ENCODE measurements at regions not wholly inside any gene's neighbourhood (a gene's known extent, or its start where the extent isn't known, plus 50 kb on each side); places are given as distances from the start of the nearest gene placed in this dataset.

GRCh38 chr6:9647071-9647445 lies 767.8 kb downstream of the TFAP2A start:
- TF ChIP-seq TEAD4 (IDR thresholded peaks at IDR 0.05): no peak
- no peak for TF ChIP-seq CREB1 (IDR thresholded peaks at IDR 0.05; ENCODE audit: low read depth)
- TF ChIP-seq USF1 (IDR thresholded peaks at IDR 0.05): no peak
- TF ChIP-seq REST (IDR thresholded peaks at IDR 0.05; ENCODE audit: low read depth): no peak
- no peak for TF ChIP-seq NFIC (IDR thresholded peaks at IDR 0.05)
- no peak for TF ChIP-seq EP300 (IDR thresholded peaks at IDR 0.05; ENCODE audit: borderline replicate concordance)
- TF ChIP-seq YY1 (IDR thresholded peaks at IDR 0.05; ENCODE audit: low read depth): no peak
- TF ChIP-seq MAX (IDR thresholded peaks at IDR 0.05): no peak

DNA sequence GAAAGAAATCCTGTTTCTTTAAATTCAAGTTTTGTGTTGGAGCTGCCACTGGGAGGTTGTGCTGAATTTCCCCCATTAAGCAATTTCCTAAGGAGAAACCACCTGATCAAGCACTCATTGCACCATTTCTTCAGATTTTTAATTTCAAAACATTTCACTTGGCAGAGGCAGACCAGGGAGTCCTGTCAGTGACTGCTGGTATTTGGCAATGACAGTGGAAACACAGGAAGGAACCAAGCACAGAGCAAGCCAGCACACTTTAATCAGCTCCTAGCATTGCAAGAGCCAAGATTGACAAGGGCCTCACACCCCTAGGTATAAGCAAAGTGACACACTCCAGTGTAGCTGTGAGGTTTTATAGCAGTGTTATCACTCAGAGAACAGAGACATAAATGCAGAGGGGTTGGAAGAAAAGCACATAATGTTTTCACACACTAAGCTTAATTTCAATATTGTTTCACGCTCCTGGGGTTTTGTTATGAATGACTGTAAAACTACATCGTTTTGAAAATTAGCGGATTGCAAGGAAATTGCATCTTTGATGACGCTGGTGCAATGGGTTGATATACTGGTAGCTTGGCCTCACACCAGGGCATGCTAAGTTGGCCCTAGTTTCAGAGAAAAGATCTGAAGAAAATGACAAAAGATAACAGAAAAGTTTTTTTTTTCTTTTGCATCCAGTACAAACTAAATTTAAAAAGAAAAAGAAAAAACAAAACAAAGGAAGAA lies 768.4 kb downstream of the TFAP2A start:
- TF ChIP-seq TCF12 (IDR thresholded peaks at IDR 0.05; ENCODE audit: low read depth) (no peak), MAX (IDR thresholded peaks at IDR 0.05) (no peak), EGR1 (IDR thresholded peaks at IDR 0.05) (no peak), CREB1 (IDR thresholded peaks at IDR 0.05; ENCODE audit: low read depth) (no peak)

GRCh38 chr6:9638861-9639260 lies 776.0 kb downstream of the TFAP2A start:
- TF ChIP-seq EGR1 (IDR thresholded peaks at IDR 0.05) (no peak), NFIC (IDR thresholded peaks at IDR 0.05) (no peak), EP300 (IDR thresholded peaks at IDR 0.05; ENCODE audit: borderline replicate concordance) (no peak), FOXM1 (IDR thresholded peaks at IDR 0.05; ENCODE audit: borderline replicate concordance, low read depth) (no peak), MAX (IDR thresholded peaks at IDR 0.05) (no peak), USF1 (IDR thresholded peaks at IDR 0.05) (no peak), RAD21 (IDR thresholded peaks at IDR 0.05; ENCODE audit: low read depth) (no peak), REST (IDR thresholded peaks at IDR 0.05; ENCODE audit: low read depth) (no peak), ZBTB7A (IDR thresholded peaks at IDR 0.05; ENCODE audit: low read depth) (no peak), TEAD4 (IDR thresholded peaks at IDR 0.05) (no peak)

DNA sequence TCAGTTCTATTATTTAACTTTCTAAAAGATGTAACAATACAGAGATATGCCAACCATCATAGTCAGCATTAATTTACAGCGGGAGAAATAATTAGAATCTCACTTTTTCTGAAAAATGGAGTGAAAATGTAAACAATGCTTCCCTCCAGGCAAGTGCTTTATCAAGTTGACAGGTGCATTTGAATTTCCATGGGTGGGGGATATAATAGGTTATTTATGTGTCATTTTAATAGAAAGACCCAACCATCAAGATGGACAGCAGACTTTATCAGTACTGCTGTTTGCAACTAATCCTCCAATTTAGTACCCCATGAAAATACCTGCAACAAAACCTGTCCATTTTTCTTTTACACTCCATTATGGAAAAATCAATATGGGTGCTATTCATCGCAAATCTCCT lies 780.1 kb downstream of the TFAP2A start:
- TF ChIP-seq RAD21 (IDR thresholded peaks at IDR 0.05; ENCODE audit: low read depth) (no peak), REST (IDR thresholded peaks at IDR 0.05; ENCODE audit: low read depth) (no peak), CEBPB (IDR thresholded peaks at IDR 0.05) (no peak), CREB1 (IDR thresholded peaks at IDR 0.05; ENCODE audit: low read depth) (no peak), EGR1 (IDR thresholded peaks at IDR 0.05) (no peak), MAX (IDR thresholded peaks at IDR 0.05) (no peak), TEAD4 (IDR thresholded peaks at IDR 0.05) (no peak)

DNA sequence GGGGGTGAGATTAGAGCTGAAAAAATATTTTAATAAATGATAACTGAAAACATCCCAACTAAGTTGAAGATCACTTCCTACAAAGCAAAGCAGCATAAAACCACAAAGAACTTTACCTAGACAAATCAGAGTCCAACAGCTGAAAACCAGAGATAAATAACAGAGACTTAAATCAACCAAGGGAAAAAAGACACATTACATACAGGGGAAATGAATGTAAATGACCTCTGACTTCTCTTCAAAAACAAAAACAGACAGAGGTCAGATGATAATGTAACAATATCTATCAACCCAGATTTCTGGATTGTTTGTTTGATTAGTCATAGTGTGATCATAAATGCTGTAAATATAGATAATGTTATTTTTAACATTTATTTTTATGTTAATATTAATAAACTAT lies 782.8 kb downstream of the TFAP2A start:
- TF ChIP-seq TCF12 (IDR thresholded peaks at IDR 0.05; ENCODE audit: low read depth) (no peak), RAD21 (IDR thresholded peaks at IDR 0.05; ENCODE audit: low read depth) (no peak), EP300 (IDR thresholded peaks at IDR 0.05; ENCODE audit: borderline replicate concordance) (no peak), REST (IDR thresholded peaks at IDR 0.05; ENCODE audit: low read depth) (no peak), TEAD4 (IDR thresholded peaks at IDR 0.05) (no peak), EGR1 (IDR thresholded peaks at IDR 0.05) (no peak), CEBPB (IDR thresholded peaks at IDR 0.05) (no peak), FOXM1 (IDR thresholded peaks at IDR 0.05; ENCODE audit: borderline replicate concordance, low read depth) (no peak), USF1 (IDR thresholded peaks at IDR 0.05) (no peak)

Data from Ishikawa (cell line).